ENCODE measurements at regions not wholly inside any gene's neighbourhood (a gene's known extent, or its start where the extent isn't known, plus 50 kb on each side); places are given as distances from the start of the nearest gene placed in this dataset.
"Not testable (repeated sequence)": the region's sequence is repeated elsewhere in the genome, so short reads cannot be mapped to it uniquely, and the experiment has no call there.

DNA sequence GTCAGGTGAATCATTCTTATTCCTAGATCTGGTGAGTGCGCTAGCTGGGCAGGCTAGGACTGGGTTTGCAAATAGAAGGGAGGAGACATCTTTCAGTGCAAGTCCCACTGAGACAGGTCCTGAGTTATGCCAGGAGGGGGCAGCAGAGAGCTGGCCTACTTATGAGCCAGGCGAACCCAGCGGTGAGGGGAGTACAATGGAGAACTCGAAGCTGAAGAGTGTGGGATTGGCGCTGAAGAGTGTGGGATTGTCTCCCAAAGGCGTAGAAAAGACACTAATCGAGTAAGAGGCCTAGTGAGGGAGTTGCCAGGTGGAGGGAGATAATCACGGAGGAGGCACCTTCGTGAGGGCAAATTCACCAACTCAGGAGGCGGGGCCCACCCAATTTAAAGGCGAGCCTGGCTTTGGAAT is 91.7 kb upstream of the CXorf66 start:
- Mint-ChIP-seq H3K27ac (no peak overlapping the region), H3K36me3 (no peaks in the 10 kb centered on the region), H3K9me3 (no peaks in the 10 kb centered on the region)
- DNase-seq (ENCODE audit: low spot score in 2 of 2) (peak in 1 of 2 donors; percentile 55), ATAC-seq (peak; percentile 45 to 77)

DNA sequence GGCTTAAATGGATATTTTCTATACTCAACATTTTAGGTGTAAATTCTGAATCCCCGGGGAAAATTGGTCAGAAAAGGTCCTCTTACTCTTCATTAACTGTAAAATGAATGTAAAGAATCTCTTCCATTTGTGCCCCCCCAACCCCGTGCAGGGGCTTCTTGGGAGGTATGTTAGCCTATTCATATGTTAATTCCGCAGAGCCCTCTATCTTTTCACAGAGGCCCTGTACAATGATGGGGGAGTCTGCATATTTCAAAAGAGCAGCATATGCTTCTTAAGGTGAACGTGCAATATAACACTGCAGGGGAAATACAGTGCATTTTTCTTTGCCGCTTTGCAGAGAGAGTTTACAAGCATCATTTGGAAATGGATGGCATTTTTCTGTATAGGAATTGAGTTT is 88.5 kb upstream of the CXorf66 start:
- Mint-ChIP-seq H3K36me3 (no peaks in the 10 kb centered on the region), H3K27ac (no peak overlapping the region), H3K9me3 (no peaks in the 10 kb centered on the region)
- DNase-seq (ENCODE audit: low spot score in 2 of 2): no peak
- no peak for ATAC-seq

DNA sequence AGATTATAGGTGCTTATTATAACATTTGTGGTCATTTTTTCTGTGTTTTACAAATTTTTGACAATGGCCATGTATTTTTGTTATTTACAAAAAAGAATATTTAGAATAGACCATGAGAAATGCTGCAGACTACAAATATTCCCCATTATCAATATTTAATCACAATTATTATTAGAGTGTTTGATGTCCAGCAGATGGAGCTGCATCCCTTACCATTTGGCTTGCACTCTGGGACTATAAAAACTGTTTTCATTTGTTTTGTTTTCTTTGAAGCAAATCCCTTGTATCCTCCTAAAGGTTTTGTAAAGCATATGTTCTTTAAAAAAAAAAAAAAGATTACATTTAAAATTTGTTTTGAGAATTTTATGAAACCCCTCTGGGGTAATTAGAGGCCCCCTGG is 85.6 kb upstream of the CXorf66 start:
- Mint-ChIP-seq H3K9me3 (no peaks in the 10 kb centered on the region), H3K36me3 (no peaks in the 10 kb centered on the region), H3K27ac (no peak overlapping the region)
- ATAC-seq (no peak), DNase-seq (ENCODE audit: low spot score in 2 of 2) (no peak)

DNA sequence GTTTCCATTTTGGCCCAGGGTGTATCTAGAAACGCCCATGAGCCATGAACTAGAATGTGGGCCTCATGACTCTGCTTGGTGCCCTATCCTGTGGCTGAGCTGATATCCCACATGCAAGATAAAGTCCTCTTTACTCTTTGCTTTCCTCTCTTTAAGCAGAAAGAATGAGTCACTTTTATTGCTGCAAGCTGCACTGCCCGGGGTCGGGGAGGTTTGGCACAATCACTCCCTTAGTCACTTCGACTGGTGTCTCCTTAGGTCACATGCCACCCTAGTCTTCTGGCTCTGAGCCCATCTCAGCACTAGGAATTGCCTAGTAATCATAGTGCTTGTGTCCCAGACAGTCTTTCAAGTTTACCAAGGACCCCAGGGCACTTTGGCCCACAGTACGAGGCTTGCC is 75.1 kb upstream of the CXorf66 start:
- DNase-seq (ENCODE audit: low spot score in 2 of 2) (no peak), ATAC-seq (no peak)
- peaks cover 0 to 2% of the 10 kb centered on the region in 2 donors for H3K9me3 Mint-ChIP-seq
- no peak overlapping the region for H3K27ac Mint-ChIP-seq
- H3K36me3 Mint-ChIP-seq: no peaks in the 10 kb centered on the region

DNA sequence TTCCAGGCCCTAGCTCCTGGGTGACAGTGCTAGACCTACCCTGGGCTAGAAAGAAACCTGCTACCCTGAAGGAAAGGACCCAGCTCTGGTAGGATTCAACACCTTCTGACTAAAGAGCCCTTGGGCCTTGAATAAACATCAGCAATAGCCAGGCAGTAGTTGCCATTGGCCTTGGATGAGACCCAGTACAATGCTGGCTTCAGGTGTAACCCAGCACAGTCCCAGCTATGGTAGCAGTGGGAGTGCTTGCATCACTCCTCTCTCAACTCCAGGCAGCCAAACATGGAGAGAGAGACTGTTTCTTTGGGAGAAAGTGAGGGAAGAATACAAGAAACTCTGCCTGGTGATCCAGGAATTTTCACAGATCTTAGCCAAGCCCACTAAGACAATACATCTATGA is 73.5 kb upstream of the CXorf66 start:
- Mint-ChIP-seq H3K27ac (no peak overlapping the region), H3K9me3 (peaks cover 0 to 6% of the 10 kb centered on the region in 2 donors), H3K36me3 (no peaks in the 10 kb centered on the region)
- DNase-seq (ENCODE audit: low spot score in 2 of 2) (no peak), ATAC-seq (no peak)

DNA sequence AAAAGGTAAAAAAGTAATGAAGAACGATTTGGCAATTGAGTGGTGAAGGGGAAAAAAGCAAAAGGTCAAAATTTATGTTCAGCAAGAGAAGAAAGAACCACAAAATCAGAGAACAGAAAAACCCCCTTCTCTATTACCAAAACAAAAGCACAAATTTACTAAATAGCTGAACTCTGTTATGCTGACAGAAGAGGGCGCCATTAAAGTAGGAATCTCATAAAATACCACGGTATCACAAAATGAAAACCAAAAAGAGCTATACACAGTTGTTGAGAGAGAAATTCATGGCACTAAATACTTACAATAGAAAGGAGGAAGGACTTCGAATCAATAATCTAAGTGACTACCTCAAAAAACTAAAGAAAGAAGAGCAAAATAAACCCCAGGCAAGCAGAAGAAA is 69.6 kb upstream of the CXorf66 start:
- Mint-ChIP-seq H3K9me3 (peaks cover 0 to 6% of the 10 kb centered on the region in 2 donors), H3K27ac (no peak overlapping the region), H3K36me3 (no peaks in the 10 kb centered on the region)

DNA sequence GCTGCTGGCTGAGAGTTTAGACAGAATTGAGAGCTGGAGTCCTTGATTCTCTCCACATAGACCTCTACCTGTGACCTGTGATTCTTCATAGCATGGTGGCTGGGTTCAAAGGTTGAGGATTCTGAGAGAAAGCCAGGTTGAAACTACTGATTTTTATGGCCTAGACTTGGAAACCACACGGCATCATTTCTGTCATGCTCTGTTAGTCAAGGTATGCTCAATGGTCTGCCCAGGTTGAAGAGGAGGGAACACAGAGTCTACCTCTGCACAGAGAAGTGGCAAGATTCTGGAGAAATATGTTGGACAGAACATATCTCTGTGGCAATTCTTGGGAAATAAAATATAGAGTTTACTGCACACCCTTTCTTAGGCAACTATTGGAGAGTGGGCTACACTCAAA is 57.2 kb upstream of the CXorf66 start:
- H3K27ac Mint-ChIP-seq: no peak overlapping the region
- ATAC-seq: no peak

More for the DNA sequence above, 69.6 kb upstream of the CXorf66 start:
- no peak for ATAC-seq
- DNase-seq (ENCODE audit: low spot score in 2 of 2): no peak

DNA sequence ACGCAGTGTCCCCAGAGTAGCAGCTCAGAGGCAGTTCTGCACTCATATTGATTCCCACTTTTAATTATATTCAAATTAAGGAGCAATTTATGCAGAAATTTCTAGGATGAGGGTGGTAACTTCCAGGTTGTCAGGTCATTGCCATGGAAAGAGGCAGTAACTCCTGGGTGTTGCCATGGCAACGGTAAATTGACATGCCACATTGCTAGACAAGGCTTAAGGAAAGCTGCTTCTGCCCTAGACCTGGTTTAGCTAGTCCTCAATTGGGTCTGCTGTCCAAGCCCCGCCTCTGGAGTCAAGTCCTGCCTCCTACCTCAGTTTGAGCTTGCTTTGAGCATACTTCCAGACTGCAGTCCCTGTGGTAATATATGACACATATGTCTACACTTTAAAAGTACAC is 53.8 kb upstream of the CXorf66 start:
- not testable (repeated sequence) for H3K9me3 Mint-ChIP-seq; ATAC-seq; DNase-seq (ENCODE audit: low spot score in 2 of 2); H3K27ac Mint-ChIP-seq; H3K36me3 Mint-ChIP-seq

More for the DNA sequence above, 57.2 kb upstream of the CXorf66 start:
- no peaks in the 10 kb centered on the region for H3K9me3 Mint-ChIP-seq
- no peak for DNase-seq (ENCODE audit: low spot score in 2 of 2)
- H3K36me3 Mint-ChIP-seq: no peaks in the 10 kb centered on the region
